ENCODE measurements at regions not wholly inside any gene's neighbourhood (a gene's known extent, or its start where the extent isn't known, plus 50 kb on each side); places are given as distances from the start of the nearest gene placed in this dataset.

GRCh38 chr21:38888991-38889561, 83.3 kb downstream of the ETS2 start:
- Histone ChIP-seq H3K23me2 (ENCODE audit: insufficient read length, low read depth, low read length, poor library complexity, severe bottlenecking) (no peaks in the 10 kb centered on the region), H4K91ac (ENCODE audit: insufficient read length, low read depth, low read length) (no peak overlapping the region), H3K4ac (ENCODE audit: low read depth, low read length) (no peak overlapping the region), H3K79me1 (ENCODE audit: insufficient read depth, low read depth, low read length, poor library complexity, severe bottlenecking) (no peaks in the 10 kb centered on the region), H3K23ac (ENCODE audit: insufficient read length, low read depth, low read length) (no peak overlapping the region), H2AFZ (ENCODE audit: low read length) (no peak overlapping the region), H3K9ac (ENCODE audit: extremely low read depth, insufficient read length, low read length) (no peak overlapping the region), H2BK5ac (ENCODE audit: insufficient read length, low read length) (no peak overlapping the region), H3K56ac (ENCODE audit: insufficient read length, low read depth, low read length) (no peak overlapping the region), H4K20me1 (ENCODE audit: control insufficient read depth, insufficient read depth, insufficient read length) (no peaks in the 10 kb centered on the region), H2BK12ac (ENCODE audit: insufficient read length, low read depth, low read length) (no peak overlapping the region), H3K18ac (ENCODE audit: insufficient read length, low read depth, low read length) (no peak overlapping the region), H3K27ac (ENCODE audit: insufficient read length, low read depth, low read length) (no peak overlapping the region), H3K9me3 (ENCODE audit: control insufficient read depth, low read depth, low read length) (no peaks in the 10 kb centered on the region), H3K4me2 (ENCODE audit: insufficient read depth, insufficient read length, low read length) (no peak overlapping the region), H3K14ac (ENCODE audit: insufficient read depth, low read length) (no peak overlapping the region), H2BK120ac (ENCODE audit: low read depth, low read length, poor library complexity, severe bottlenecking) (no peak overlapping the region), H3K4me1 (ENCODE audit: insufficient read depth, low read length) (no peaks in the 10 kb centered on the region), H2BK15ac (ENCODE audit: low read depth, low read length) (no peak overlapping the region), H3K79me2 (ENCODE audit: insufficient read depth, low read length) (no peaks in the 10 kb centered on the region), H4K5ac (ENCODE audit: insufficient read length, low read depth, low read length) (no peak overlapping the region), H2BK20ac (ENCODE audit: low read depth, low read length, poor library complexity, severe bottlenecking) (no peak overlapping the region), H3K27me3 (ENCODE audit: insufficient read depth, low read length) (no peaks in the 10 kb centered on the region), H2AK5ac (ENCODE audit: insufficient read length, low read length) (no peak overlapping the region), H3T11ph (ENCODE audit: low read length) (no peak overlapping the region), H4K8ac (replicated peaks; ENCODE audit: insufficient read length, low read depth, low read length) (no peak overlapping the region)
- no CpG with 5 or more reads among the region's 2 CpGs for WGBS (ENCODE audit: extremely low coverage, insufficient read length, low lambda C conversion rate)
- Mint-ChIP-seq H3K27me3 (ENCODE audit: low read depth) (no peaks in the 10 kb centered on the region), H3K27ac (no peak overlapping the region), H3K36me3 (ENCODE audit: insufficient read depth in 1 of 3, low read depth in 3 of 3) (peaks cover 8 to 25% (median 14%) of the 10 kb centered on the region in 3 experiments; a peak in 6 of 7 replicates), H3K4me1 (no peaks in the 10 kb centered on the region), H3K9me3 (peaks cover 19 to 39% of the 10 kb centered on the region in 2 experiments), H3K4me3 (no peak overlapping the region)
- no peak for DNase-seq
- TF ChIP-seq CTCF (conservative IDR thresholded peaks at IDR 0.05): no peak
